ENCODE measurements at regions not wholly inside any gene's neighbourhood (a gene's known extent, or its start where the extent isn't known, plus 50 kb on each side); places are given as distances from the start of the nearest gene placed in this dataset.
"Not testable (repeated sequence)": the region's sequence is repeated elsewhere in the genome, so short reads cannot be mapped to it uniquely, and the experiment has no call there.

DNA sequence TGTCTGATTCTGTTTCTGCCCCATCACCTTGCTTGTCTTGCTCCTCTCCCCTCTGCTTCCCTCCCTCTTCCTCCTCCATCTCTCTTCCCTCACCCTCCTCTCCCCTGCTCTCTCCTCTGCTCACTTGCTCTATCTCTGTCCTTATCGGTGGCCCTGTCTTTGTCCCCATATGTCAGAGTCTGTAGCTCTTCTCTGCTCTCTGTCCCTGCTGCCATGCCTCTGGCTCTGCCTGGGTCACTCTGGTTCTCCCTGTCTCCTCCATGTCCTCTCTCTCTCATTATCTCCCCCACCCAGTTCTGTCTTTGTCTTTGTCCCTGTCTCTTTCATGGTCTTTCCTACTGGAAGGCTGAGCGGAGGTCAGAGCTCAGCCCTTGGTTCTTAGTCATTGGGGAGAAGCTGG is 169.1 kb upstream of the NLRP1 start:
- DNase-seq: no peak

DNA sequence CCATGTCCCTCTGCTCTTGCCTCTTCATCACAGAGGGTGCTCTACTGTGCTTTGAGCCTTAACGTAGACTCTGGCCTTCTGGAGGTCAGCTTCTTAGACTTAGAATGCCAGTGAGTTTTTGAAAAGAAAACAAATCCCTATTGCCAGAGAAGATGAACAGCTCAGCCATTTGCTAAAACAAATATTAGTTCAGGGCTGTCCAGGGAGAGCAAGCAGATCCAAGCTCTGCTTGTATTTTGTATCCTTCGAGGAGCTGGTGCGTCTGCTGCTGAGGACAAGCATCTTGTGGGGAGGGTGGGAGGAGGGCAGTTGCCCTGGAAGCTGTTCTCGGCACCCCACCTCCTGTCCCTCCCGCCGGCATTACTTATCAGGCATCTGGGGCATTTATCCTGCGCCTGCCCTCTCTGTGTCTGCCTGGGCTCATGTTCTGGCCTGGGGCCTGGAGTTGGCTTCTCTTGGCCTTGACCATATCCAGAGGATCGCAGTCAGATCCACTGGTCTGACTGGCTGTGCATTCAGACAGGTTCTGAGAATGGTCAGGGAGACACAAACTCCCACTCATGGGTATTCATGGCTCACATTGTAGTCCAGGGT is 173.1 kb upstream of the NLRP1 start:
- no peak for DNase-seq

DNA sequence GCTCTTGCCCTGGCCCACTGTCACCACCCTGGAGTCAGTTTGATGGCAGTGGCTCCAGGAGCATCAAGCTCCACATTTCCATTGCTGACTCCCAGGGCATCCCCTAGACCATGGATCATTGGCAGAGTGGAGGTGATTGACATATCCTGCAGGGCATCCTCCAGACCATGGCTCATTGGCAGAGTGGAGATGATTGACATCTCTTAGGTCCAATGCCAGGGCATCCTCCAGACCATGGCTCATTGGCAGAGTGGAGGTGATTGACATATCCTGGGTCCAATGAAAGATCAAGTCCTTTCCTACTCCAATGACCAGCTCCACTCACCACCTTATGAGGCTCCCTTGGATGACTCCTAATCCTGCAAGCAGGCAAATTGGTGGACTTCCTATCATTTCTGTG is 174.3 kb upstream of the NLRP1 start:
- no peak for DNase-seq

DNA sequence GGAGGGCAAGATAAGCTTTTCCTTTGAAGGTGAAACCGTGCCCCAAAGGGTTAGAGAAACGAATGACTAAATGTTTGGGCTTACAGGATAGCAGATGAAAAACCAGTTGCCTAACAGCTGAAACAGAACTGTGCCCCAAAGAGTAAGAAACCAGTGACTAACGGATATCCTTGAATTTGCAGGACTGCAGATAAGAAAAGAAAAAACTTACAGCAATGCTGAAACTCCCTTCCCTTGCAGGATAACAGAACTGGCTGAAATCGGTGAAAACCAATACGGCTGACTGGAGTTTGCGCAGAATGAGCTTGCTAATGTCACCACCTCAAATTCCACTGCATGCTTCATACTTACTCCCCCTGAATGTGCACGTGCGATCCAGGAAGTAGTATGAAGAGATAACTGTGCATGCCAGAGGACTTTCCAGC is 175.2 kb upstream of the NLRP1 start:
- no peak for DNase-seq

DNA sequence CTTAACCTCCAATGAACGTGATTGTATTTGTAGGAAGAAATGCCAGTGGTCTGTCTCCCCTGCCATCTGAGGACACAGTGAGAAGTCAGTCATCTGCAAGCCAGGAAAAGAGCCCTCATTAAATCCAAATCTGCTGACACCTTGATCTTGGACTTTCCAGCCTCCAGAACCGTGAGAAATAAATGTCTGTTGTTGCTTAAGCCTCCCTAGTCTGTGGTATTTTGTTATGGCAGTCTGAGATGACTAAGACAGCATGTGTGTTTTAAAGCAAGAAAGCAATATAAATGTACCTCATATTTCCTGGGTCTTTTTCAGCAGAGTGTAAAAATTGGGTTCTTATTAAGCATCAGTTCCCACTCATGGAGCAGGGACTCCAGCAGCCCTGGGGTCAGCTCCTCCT is 177.9 kb upstream of the NLRP1 start:
- no peak for DNase-seq

DNA sequence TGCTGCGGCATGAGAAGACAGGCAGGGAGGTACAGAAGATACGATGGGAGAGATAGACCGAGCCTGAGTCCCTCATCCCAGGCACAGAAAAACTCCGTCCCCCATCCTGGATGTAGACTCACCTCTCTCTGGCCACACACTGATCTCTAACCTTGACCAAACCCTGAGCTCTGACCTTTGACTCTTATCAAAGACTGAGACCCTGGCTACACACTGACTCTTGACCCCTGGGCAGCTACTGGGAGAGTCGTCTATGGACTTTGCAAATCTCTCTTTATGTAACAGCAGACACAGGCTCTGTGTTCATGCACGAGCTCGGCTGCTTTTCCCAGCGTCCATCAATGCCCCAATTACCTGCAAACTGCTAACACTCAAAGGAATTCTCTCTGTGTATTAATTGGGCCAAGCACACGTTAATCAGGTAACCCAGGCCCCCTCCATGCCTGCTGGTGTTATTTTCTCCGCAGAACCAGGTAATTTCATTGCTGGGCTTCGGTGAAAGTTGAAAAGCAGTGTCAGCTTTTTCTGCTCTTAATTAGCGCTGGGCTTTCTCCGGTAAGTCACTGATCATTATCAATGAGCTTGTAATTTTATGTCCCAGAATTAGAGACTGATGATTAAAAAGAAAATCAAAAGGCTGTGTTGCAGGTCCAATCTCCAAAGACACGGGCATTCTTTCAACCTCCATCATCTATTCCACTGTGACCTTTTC is 179.4 kb upstream of the NLRP1 start:
- DNase-seq: no peak

DNA sequence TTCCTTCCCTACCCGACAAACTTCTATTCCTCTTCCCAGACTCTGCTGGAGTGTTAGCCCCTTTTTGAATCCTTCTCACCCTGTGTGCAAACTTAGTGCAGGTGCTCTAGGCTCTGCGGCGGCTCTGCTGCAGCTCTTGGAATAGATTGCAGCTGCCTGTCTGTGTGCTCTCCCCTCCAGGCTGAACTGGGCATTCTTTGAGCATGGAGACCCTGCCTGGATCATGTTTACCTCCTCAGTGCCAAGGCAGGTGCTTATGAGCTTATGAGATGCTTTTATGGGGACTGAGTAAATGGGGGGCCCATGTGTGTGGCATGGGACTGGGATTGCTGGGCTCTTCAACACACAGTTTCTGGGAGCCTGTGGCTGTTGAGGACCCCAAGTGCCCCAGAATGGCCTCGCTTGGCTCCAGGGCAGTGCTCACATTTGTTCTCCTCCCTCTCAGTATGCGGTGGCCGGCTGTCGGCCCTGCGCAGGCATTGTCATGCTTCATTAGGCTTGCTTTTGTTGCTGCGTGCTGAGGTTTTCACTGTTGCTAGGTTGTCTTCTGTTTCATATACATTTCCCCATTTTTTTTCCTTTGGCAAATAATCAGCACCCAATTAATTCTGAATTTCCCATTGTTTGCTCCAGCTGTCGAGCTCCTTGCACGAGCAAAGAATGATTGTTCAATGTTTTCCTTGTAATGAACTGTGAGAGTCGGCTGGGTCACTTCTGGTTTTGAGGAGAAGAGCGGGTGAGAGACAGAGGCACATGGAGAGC is 185.5 kb upstream of the NLRP1 start:
- no peak for DNase-seq

DNA sequence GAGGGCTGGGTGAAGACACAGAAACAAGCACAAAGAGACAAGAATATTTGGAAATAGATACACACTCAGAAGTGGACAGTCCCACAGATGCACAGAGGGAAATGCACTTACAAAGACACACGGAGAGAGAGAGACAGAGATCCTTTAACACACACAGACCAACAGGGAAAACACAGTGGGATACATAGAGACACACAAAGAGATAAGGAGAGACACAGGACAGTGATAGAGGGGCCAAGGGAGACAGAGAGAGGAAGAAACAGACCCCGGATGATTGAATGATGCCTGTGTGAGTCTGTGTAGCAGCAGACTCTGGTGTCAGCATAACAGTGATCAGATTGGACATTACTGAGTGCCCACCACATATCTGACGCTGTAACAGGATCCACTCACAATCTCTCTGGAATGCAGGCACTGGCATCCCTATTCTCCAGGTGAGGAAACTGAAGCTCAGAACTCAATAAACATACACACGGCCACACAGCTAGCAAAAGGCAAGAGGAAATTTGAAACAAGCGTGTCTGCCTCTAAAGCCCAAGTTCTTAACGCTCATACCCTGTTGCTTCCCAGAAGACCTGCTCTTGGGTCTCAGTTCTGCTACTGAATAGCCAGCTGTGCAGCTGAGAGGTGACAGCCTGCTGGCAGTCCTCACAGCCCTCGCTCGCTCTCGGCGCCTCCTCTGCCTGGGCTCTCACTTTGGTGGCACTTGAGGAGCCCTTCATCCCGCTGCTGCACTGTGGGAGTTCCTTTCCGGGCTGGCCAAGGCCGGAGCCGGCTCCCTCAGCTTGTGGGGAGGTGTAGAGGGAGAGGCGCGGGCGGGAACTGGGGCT is 186.3 kb upstream of the NLRP1 start:
- DNase-seq: no peak

DNA sequence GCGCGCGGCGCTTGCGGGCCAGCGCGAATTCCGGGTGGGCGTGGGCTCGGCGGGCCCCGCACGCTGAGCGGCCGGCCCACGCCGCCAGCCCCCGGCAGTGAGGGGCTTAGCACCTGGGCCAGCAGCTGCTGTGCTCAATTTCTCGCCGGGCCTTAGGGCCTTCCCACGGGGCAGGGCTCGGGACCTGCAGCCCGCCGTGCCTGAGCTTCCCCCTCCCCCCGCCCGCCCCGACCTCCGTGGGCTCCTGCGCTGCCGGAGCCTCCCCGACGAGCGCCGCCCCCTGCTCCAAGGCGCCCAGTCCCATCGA is 186.9 kb upstream of the NLRP1 start:
- not testable (repeated sequence) for DNase-seq

DNA sequence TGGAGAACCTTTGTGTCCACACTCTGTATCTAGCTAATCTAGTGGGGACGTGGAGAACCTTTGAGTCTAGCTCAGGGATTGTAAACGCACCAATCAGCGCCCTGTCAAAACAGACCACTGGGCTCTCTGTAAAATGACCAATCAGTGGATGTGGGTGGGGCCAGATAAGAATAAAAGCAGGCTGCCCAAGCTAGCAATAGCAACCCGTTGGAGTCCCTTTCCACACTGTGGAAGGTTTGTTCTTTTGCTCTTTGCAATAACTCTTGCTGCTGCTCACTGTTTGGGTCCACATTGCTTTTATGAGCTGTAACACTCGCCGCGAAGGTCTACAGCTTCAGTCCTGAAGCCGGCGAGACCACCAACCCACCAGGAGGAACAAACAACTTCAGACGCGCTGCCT is 187.7 kb upstream of the NLRP1 start:
- not testable (repeated sequence) for DNase-seq

DNA sequence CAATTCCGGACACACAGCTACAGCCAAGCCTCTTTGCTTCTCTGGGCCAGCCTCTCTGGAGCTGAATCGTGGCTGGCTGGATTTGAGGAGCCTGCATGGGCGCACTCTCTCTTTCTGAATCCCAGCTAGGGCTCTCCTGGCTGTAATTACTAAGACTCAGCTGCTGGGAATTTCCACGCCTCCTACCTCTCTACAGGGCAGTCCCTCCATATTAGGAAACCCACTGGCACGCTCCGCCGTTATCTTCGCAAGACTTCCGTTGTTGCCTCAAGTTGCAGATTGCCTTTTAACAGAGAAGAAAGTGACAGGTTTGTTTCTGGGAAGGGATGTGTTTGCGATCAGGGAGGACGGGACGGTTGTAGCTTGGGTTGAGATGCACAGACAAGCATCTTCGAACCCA is 188.4 kb upstream of the NLRP1 start:
- DNase-seq: no peak

DNA sequence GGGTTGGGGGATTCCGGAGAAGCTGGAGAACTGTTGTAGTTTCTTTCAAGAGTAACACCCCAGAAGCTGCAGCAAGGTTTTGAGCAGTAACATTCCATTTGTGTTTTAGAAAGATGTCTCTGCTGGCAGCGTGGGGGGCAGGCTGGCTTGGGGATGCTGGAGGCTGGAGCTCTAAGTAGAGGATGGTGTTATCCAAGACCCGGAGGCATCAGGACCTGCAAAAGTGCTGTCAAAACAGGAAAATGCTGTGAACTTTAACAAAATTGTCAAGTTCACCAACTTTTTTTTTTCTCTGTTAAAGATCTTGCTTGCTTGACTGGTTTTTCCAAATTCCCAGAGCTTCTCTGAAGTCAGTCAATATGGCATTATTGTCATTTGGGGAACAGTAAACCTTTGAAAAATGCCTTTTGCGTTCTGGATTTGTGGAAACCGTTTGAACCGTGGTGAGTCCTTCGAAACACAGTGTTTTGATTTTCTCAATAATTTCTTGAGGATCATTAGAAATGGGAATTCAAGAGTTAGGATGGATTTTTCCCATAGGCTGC is 189.6 kb upstream of the NLRP1 start:
- no peak for DNase-seq

DNA sequence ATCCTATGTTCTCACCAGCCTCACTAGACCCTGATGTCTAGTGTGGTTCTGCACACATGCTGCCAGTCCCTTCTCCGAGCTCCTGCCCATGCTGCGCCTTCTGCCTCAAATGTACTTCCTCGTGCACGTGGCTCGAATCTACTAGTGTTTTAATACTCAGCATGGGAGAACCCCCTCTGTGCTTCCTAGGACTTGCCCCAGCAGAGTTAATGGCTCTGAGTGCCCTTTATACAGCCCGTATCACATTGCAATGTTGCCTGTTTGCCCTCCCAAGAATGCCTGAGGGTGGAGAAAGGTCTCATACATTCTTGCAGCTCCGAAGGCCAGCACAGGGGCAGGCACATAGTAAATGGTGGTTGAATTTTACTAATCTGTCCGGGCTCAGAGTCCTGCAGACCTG is 190.8 kb upstream of the NLRP1 start:
- DNase-seq: no peak

DNA sequence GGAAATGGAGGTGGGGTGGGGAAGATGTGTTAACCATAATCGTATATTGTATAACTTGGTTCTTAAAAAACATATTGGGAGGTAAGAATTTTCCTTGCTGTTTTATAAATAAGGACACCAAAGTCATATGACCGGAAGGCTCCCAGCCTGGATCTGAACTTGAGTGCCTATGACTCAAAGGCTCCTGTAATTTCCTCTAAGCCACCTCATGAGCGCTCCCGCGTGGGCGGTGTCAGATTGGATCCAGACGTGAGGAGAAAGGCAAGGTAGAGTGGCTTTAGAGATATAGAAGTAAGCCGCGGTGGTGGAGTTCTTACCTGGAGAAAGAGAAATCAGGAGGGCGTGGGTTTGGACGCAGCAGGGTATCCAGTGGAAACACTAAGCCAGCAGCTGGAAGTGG is 196.2 kb upstream of the NLRP1 start:
- no peak for DNase-seq

DNA sequence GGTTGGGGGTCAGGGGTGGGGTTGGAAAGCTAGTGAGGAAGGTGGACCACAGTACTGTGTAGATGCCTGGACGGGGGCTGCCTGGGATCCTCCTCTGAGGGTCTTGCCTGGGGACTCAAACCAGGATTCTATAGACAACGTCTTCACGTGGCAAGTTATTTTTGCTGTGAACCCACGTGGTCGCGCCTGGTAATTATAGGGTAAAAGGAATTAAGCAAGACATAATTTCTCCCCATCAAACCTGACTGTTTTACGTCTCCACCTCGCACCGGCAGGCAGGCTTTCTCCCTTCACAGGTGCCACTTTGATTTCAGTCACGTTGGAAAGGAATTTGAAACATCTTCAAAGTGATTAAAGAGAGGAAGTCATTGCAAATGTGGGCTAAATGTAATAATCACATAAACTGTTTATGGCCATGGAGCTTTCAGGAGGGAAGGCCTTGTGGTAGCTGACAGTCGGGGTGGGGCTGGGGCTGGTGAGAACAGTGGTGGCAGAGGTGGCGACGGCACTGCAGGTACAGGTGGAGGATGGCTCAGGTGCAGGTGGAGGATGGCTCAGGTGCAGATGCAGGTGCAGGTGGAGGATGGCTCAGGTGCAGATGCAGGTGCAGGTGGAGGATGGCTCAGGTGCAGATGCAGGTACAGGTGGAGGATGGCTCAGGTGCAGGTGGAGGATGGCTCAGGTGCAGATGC is 197.1 kb upstream of the NLRP1 start:
- DNase-seq: no peak

DNA sequence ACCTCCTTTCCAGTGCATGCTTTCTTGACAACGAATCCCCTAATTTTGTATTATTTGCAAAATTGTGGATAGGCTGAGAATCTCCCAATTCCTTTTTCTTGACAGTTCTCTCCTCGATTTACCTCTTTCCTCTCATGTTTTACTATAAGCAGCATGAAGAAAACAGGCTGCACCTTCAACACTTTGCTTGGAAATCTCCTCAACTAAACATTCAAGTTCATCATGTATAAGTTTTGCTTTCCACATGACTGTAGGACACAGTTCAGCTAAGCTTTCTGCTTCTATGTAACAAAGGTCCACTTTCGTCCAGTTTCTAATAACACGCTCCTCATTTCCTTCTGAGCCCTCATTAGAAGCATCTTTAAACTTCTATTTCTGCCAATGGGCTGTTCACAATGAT is 199.0 kb upstream of the NLRP1 start:
- DNase-seq: no peak

DNA sequence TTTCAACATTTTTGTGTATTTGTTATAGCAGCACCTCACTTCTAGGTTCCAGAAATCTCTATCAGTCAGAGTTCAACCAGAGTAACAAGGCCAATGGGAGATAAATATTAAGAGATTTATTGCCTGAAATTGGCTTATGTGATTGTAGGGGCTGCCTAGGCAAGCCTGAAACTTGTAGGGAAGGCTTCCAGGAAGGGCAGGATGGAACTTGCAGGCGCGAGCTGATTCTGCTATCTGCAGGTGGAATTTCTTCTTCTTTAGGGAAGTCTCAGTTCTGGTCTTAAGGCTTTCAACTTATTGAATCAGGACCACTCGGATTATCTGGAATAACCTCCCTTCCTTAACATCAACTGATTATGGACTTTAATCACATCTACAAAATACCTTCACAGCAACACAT is 199.5 kb upstream of the NLRP1 start:
- DNase-seq: no peak

DNA sequence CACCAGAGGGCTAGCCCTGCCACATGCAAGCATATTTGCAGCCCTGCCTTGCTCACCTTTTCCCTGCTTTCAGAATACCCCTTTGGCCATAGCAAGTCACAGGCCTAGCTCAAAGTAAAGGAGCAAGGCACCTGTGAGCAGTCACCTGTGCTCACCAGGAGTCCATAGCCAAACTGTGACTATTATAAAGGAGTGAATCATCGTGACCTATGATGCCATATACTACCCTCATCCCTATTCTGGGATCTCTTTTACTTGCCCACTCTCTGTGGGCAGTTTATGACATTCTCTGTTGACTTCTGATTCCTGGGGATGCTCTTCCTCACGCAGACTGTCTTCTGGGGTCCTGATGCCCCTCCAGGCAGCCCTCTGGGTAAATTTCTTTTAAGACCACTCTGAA is 200.5 kb upstream of the NLRP1 start:
- DNase-seq: no peak

DNA sequence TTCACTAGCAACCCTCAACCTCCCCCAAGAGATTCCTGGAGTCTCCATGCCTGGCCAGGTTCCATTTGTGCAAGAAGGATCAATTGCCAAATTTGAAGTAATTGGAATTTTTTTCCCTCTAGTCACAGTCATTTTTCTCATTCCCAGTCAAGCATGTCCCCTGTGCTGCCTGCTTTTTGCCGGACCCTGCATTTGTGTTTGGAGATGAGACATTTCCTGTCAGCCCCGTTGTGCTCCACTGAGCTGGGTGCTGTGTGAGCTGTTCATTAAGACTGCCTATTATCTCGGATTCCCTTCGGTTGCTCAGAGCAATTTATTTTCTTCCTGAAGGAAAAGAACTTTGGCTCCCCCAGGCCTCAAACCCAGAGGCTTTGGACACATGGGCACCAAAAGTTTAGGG is 201.0 kb upstream of the NLRP1 start:
- no peak for DNase-seq

DNA sequence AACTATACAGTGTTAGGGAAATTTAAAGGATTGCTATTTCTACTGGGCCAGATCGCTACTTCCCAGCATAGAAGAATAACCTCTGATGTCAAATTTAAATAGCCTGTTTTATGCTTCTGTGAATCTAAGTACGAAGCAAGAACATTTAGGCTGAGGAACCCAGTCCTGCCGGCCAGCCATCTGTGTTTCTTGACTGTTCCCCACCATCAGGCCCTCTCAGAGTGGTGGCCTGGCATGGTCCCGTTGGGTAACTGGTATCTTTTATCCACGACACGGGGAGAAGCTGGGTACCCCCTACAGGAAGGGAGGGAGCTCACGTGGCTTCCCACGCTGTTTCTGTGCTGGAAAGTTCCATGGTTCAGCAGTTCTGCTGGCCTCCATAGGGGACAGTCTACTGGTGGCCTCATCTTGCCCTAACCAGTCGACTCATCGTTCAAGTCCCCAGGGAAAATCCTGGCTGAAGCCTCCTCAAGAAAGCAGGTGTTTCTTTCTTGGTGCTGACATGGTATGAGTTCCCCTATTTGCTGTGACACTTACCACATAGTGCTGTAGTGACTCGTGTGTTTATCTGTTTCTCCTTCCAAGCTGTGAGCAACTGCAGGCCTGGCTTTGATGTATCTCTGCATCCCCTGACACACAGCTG is 201.7 kb upstream of the NLRP1 start:
- DNase-seq: no peak

DNA sequence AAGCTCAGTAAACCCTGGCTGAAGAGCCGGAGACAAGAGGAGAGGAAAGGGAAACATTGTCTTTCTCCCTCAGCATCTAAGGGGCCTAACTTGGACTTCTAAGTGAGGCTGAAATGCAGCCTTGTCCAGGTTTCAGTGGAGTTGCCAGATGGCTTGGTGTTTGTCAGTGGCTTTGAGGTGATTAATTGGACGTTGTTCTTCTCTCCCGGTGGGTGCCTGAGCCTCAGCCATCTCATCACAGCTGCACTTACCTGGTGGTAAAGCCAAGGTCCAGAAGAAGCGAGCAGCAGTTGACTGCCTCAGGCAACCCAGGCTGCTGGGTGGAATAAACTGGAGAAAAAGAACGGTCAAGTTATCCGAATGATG is 202.2 kb upstream of the NLRP1 start:
- no peak for DNase-seq

DNA sequence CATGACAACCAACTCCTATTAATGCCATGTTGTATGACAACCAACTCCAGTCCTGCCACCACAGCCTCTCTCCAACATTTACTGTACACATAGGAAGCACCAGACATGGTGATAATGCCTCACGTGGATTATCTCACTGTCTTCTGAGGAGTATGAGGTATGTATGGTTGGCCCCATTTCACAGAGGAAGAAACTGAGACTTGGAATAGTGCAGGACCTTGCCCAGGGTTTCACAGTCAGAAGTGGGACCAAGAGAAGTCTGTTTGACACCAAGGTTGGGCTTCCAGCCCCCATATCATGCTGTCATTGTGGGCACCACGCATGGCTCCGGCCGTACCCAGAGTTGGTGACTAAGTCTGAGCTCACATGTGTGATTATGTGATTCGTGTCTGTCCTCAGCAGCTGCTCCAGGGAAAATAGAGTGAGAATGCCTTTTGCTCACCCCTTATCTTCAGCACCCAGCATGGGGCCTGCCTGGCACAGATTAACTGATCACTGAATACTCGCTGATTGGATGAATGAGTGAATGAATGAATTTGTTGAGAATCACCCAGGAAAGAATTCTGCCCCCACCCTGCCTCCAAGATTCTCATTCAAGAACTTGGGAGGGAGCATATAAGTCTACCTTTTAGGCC is 204.1 kb upstream of the NLRP1 start:
- DNase-seq: no peak

Data from stimulated activated CD4-positive, alpha-beta T cell treated with anti-CD3 and anti-CD28 coated beads, Interleukin-2, amount 100 ng/mL, for 48 hours (primary cell).